HG02973 (cell line): ENCODE measurements at regions not wholly inside any gene's neighbourhood (a gene's known extent, or its start where the extent isn't known, plus 50 kb on each side); places are given as distances from the start of the nearest gene placed in this dataset.

Experiments used
- ATAC-seq: cut with Tn5 transposase; IDR thresholded peaks from one replicate; pipeline ENCODE4 v1.9.1; 2021; ENCODE audit warnings: moderate library complexity; ENCODE audit not compliant: unreplicated experiment

DNA sequence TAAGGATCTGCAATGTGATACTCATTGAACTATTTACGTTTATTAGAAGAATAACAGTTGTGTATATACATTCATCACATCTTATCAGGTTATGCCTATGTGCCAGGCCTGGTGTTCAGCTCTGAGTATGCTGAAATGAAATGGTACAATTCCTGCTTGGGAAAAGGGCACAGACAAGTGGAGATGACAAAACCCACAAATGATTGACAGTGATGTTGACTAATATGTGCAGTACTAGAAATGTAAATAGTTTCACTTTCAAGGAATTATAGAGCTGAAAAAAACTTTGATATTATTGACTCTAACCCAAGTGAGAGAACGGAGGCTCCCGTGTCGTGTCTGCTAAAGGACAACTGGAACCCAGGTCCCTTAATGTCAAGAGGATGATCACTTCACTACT is 386.8 kb upstream of the DACH1 start:
- ATAC-seq: no peak

DNA sequence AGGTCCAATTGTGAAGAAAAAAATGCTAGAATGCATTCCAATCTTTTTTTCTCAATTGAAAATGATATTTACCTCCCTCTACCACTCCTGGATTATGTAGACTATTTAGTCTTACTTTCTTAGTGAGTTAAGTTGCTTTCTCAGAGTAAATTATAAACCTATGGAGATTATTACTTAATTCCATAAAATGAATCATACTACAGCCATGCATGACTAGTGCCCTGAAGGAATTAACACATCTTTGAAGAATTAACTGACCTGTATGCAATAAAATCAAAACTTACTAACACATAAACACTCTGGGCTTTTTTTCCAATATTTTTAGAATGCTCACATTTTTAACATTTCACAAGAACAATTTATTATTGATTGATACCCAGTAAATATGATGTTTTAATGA is 379.4 kb upstream of the DACH1 start:
- no peak for ATAC-seq

DNA sequence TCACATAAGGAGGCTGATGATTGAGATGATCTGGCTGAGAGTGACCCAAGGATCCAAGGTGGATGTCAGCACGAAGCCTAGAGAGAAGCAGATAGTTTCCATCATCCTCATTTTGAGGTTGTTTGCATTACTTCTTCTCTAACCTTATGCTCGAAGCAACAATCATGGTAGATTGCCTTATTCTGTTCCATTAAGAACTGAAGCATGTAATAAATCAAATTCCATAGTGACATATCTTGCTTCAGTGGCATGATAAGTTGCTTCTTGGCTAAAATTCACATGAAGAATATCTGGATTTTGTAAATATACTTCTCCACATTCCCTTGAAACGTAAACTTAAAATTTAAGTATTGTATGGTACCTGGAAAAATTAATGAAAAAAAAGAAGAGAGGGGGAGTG is 377.8 kb upstream of the DACH1 start:
- ATAC-seq: no peak

DNA sequence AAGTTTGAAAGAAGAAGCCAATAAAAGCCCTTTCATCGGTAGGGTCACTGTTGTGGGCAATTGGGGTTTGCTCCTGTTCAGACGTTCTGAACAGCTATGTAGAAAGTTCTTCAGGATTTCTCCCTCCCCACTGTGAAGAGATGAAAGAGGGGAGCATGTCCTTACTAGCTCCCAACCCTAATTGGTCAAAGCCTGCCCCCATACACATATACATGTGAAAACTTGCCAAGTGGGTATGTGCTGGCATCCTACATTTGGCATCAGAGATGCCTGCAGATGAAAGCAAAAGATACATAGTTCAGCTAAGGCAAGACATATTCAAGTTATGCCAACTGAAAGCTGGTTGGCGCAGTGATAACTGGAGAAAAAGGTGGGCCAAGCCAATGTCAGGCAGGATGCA is 363.1 kb upstream of the DACH1 start:
- ATAC-seq: no peak

DNA sequence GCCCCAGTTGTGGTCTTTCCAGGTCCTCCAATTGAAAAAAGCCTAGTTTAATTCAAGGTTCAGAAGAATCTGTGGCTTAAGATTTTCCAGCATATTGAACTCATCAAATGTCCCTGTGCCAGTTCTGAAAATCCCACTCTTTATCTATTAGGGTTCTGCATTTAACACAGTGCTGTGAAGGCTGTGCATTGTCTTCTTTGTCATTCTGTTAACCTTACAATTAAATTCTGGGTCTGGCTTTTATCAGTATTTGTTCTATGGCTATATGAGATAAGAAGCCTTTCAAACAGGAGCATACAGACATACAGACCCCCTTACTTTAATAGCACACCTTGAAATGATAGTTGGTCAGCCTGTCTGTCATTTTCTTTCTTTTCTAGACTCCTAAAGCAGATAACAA is 362.1 kb upstream of the DACH1 start:
- ATAC-seq: no peak

DNA sequence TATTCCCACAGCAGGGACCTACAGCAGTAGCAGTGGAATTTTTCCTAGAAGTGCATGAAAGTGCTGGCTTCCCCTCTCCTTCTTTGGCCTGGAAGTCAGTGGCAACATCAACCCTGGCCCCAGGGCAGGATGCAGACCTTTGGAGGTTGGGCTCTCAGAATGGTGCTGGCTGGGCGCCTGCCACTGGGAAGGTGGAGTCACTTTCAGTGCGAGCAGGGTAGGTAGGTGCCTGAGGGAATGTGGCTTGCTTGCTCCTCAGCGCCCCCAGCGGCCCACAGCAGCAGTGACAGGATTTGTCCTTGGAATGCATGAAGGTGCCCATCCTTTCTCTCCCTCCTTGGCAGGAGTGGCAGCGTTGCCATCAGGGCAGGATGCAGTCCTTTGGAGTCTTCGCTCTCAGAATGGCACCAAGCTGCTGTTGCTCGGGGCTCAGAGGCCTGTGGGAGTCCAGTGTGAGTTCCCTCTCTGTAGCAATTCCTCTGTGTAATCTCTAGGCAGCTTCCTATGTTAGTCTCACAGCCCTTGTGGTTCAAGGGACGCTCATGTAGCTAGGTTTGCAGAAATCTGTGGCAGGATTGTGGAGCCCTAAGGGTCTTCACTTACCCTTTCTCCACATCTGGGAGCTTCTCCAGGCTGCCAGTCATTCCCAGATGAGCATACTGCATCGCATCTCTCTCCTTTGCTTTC is 354.4 kb upstream of the DACH1 start:
- no peak for ATAC-seq

DNA sequence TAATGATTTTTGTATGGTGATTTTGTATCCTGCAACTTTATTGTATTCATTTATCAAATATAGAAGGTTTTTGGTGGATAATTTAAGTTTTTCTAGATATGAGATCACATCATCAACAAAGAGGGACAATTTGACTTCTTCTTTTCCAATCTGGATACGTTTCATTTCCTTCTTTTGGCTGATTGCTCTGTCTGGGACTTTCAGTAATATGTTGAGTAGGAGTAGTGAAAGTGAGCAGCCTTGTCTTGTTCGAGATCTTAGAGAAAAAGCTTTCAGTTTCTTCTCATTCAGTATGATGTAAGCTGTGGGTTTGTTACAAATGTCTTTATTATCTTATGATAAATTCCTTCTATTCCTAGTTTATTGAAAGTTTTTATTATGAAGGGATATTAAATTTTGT is 352.0 kb upstream of the DACH1 start:
- peak; percentile 95 for ATAC-seq

DNA sequence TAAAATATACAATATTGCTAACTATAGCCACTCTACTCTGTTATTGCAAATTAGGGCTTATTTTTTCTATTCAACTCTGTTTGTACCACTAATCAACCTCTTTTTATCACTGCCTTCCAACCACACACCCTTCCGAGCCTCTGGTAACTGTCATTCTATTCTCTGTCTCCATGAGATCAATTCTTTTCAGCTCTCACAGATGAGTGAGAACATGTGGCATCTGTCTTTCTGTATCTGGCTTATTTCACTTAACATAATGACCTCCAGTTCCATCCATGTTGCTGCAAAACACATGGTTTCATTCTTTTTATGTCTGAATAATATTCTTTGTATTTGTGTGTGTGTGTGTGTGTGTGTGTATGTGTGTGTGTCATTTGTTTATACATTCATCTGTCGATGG is 350.1 kb upstream of the DACH1 start:
- ATAC-seq: no peak

DNA sequence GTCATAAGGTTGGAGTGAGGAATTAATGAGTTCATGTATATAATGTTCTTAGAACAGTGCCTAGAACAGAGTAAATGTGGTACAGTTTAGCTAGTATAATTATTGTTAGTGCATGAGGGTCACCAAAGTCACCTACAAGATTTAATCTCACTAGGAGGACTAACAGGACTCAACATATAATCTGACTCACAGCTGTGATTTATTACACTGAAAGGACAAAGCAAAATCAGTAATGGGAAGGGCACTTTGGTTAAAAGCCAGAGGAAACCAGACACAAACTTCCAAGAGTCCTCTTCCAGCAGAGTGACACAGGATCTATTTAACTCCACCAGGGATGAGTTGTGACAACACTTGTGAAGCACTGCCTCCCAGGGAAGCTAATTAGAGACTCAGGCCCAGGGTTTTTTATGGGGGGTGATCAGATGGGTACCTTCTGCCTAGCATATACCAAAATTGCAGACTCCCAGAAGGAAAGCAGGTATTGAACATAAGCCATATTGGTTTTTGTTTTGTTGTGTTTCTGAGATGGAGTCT is 341.2 kb upstream of the DACH1 start:
- ATAC-seq: no peak

DNA sequence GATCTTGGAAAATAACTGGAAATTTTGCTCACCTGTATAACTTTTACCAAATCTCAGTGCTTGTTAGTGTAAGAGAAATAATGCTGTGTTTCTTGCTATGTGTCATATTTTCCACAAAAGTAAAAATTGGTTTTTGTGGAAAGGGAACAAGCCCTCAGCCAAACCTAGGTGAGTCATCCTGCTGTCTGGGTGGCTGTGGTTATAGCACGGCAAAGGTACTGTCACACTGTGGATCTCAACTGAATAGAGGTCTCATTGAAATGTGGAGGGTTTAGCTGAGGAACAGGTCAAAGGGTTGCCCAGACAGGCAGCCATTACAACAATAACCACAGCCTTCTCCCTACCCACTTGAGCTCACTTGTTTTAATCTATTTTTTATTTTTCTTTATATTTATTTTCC is 338.8 kb upstream of the DACH1 start:
- no peak for ATAC-seq

DNA sequence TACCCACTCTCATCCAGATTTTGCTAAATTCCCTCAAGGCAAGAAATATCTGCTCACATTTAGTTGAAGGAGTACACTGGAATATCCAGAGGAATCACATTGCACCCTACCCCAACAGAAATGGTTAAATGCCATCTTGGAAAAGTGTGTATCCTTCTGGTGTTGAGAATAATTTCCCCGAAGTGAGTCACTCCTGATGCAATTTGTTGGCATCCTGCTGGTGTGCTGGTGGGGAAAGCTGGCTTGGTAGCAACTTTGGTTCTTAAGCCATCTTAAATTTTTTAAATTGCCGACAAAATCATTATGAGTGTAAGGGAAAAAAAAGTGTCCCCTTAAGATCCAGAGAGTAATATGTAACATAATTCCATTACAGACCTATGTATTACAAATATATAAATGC is 337.3 kb upstream of the DACH1 start:
- ATAC-seq: no peak

DNA sequence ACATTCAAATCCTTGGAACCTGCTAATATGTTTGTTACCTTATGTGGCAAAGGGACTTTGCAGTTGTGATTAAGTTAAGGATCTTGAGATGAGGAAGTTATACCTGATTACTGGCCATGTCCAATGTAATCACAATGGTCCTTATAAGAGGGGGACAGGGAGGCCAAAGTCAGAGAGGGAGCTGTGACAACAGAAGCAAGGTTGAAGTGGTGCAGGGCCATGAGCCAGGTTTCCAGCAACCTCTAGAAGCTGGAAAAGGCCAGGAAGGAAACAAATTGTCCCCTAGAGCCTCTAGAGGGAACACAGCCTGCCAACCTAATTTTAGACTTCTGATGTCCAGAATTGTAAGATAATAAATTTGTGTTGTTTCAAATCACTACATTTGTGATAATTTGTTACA is 334.7 kb upstream of the DACH1 start:
- ATAC-seq: no peak

DNA sequence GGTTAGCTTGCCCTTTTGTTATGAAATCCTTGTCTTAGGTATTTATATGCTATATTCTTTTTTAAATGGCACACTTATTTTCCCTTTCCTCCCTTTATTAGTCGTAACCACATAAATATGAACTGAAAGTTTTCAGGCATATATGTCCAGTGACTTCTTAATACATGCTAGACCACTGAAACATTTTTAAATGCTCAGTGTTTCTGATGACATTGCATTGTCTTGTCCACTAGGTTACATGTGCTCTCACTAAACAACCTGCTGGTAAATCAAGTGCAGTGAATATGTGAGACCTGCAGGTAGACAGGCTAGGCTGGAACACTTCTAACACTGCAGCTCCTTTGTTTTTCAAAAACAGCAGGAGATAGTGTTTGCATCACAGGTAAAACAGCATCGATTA is 332.6 kb upstream of the DACH1 start:
- ATAC-seq: no peak

DNA sequence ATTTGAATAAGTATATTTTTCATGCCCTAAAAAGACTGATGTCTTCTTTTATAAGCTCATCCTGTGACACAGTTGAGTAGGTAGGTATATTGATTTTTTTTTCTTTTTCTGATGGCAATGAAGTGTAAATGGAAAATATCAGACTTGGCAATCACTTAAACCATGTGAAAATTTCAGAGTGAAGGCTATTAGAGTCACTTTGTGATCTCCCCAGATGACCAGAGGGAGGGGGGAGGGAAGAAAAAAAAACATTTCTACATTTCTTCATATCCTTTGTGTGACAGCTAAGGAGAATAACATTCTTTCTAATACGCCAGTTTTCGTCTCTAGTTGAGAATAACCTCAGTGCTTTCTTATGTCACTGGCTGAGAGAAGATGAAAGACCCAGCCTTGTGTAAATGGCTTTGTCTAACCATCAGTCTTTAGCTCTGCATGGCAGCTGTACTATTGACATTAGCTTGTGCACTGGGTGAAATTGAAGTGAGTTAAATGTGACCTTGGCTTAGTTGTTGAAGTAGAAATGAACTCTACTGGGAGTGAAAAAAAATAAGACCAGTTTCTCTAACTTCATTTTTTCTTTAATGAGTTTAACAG is 332.1 kb upstream of the DACH1 start:
- ATAC-seq: no peak

DNA sequence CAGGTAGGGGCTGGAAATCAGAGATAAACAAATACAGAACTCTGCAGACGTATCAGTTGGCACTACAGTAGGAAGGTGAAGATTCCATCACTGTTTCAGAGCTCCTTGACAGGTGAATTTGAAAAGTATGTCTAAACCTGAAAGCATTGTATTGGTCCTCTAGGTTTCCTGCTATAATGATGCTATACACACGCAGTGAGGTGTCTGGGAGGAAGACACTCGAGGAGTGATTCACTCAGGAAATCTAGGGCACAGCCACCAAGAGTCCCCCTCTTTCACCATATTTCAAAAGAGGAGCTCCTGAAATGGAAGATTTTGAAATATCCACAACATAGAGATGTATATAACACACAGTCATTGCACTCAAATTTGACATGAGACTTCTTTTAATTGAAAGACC is 331.0 kb upstream of the DACH1 start:
- no peak for ATAC-seq

DNA sequence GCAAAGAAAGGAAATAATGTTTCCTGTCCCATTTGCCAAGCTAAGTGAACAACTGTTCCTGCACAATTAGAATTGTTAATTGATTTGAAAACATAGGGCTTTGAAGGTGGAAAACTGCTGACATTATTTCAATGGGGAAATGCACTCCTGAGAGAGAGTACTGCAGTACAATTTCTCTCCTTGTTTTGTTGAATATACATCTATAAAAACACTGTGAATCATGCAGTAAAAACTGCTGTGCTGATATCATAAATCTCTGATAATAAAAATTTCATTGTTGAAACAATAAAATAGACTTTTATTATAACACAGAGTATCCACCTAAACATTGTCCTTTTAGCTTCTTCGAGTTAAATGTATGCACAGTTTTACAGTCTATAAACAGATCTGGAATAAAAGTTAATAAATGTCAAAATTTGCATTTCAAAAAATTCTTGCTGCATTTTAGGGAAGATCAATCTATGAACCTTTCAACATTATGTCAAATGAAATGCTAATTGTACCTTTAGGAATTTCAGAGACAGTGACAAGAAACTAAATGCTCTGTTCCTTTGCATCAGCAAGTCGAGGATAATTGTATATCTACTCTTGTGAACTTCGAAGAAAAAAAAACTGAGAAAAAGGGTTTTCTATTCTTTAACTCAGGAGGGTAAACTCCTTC is 328.2 kb upstream of the DACH1 start:
- ATAC-seq: no peak

DNA sequence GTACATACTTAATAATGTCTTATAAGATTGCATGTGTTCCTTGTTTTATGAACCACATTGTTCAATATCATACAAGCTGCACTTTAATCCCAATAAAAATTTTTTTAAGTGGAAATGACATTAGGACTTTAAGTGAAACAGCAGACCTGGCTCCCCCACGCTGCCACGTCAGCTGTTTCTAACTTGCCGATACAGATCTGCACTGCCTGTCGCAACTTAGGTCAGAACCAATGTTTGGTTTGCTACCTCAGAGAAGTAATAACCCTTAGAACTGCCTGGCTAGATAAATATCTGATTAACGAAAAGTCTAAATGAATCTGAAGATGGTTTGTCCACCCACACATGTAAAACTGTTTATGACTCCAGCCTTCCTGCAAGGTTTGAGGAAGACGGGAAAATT is 327.5 kb upstream of the DACH1 start:
- no peak for ATAC-seq

DNA sequence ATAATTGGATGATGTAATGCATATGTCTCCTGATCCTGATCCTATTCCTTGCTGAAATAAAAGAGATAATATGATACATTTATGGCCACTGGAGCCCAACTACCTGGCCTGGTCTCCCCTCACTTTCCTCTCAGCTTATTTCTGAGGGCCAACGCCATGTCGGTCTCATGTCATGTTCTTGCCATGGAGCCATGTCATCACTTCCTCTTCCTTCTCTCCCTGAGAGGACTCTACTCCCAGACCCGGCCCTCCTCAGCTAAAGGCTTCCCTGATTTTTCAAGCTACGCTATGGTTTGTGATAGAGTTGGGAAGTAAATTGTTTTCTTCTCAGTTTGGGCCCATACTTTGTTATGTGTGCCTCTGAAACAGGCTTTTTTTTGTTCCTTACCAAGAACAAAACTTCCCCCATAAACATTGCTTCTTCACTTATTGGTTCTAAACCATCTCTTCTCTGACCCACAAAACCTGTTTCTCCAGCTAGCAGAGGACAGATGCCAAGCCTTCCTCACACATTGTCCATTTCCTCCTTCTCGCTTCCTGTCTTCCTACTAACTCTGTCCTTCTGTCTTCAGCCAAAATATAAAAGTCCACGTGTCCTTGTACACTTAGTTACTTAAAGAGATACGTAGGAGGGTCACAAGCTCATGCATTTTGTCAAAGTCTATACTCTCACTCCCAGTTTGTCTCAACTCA is 319.9 kb upstream of the DACH1 start:
- ATAC-seq: no peak

DNA sequence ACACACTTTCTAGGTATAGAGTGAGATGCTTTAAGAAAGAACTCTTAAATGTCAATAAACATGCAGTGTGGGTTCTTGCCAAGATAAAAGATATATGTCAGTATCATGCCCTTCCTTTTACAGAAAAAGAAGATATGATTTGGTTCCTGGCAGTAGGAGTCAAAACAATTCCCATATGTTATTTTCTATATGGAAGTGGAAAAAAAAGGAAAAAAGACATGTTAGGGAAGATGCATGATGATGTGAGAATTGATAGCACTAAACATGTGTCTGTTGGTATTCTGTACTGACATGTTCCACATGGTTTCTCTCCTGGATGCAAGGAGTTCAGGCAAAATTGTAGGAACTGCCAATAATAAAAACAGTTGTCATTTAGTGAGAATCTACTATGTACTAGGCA is 318.8 kb upstream of the DACH1 start:
- ATAC-seq: no peak

DNA sequence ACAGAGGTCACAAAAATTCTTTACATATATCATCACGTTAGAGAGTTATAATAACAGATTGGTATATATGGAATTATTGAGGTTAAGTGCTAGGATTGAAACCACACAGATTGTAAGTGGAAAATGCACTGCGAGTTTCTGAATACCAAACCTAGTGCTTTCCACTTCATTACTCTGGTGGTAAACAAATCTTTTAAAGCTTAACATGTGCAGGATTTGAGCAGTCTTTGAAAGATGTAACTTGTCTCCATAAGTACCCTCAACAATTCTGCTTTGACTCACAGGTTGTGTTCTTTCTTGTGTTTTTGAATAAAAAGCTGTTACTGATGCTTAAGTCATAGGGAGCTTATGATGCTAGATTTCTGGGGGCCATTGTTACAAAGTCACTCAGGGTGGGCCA is 314.7 kb upstream of the DACH1 start:
- ATAC-seq: no peak

DNA sequence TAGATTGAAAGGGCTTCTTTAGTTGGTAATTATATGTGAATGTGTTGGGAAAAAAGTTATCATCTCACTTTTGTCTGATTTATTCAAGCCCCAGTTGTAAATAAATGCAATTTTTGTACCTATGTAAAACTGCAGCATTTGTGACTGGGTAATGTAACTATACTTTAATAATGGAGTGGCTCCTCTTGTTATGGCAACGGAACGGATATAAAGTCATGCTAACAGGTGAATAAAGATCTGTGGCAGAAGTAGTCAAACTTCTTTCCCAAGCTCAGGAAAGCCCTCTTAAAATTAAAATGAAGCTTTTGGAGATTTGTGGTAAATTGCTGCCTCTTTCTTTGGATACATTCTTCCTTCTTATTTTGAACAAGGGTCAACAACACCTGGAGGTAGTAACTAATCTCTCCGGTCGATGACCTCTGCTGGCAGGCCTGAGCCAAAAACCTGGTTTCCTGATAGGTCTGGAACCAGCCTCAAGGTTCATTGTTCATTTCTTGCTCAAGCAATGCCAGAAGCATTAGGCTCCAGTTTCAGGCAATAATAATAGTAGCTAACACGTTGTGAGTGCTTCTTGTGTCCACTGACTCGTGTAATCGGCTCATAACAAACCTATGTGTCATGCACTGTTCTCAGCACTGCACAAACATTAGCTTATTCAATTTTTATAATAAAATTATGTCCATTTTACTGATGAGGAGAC is 313.4 kb upstream of the DACH1 start:
- no peak for ATAC-seq
